H1 (cell line): ENCODE measurements at regions not wholly inside any gene's neighbourhood (a gene's known extent, or its start where the extent isn't known, plus 50 kb on each side); places are given as distances from the start of the nearest gene placed in this dataset.

Source experiments
- CTCF ChIA-PET: fragments of 300-600 bp; sonication (Branson Sonifier 250); formaldehyde crosslinking; loops from one replicate; lab custom pipeline; 2021; ENCODE audit not compliant: partially characterized antibody; lab: Charles Lee
- POLR2A ChIA-PET: fragments of 300-600 bp; sonication (Branson Sonifier 250); formaldehyde crosslinking; loops from one replicate; lab custom pipeline; 2021; ENCODE audit warnings: inconsistent platforms; ENCODE audit not compliant: partially characterized antibody; lab: Charles Lee
- DNase-seq, 2 experiments: peaks; one replicate each; pipeline versions ENCODE4 v3.0.0 to v3.0.0-alpha.2; 2010 to 2022; ENCODE audit warnings: low spot score in 2 of 2, low read depth in 1 of 2, mixed read lengths in 1 of 2
- FAIRE-seq: peaks from 2 replicates; lab custom pipeline; 2011; peaks lifted over from hg19 to GRCh38; lab: Jason Lieb, UNC
- H2AFZ ChIP-seq: 2 replicates; pipeline ENCODE4 v1.8.1; 2012; ENCODE audit warnings: low read length, inconsistent platforms
- H2AK5ac ChIP-seq: 2 replicates; pipeline ENCODE4 v1.6.1; 2013; ENCODE audit warnings: low read depth, low read length
- H2BK120ac ChIP-seq: replicated peaks from 2 replicates; pipeline ENCODE3; 2013; ENCODE audit warnings: low read depth, low read length, inconsistent platforms
- H2BK12ac ChIP-seq: 2 replicates; pipeline ENCODE4 v1.6.1; 2013; ENCODE audit warnings: low read depth, low read length
- H2BK15ac ChIP-seq: 2 replicates; pipeline ENCODE4 v1.6.1; 2013; ENCODE audit warnings: low read length
- H2BK20ac ChIP-seq: 2 replicates; pipeline ENCODE4 v1.6.1; 2013; ENCODE audit warnings: low read length
- H2BK5ac ChIP-seq: 2 replicates; pipeline ENCODE4 v1.6.1; 2013; ENCODE audit warnings: low read depth, low read length
- H3K14ac ChIP-seq: 2 replicates; pipeline ENCODE4 v1.6.1; 2013; ENCODE audit warnings: inconsistent platforms; ENCODE audit not compliant: insufficient read length
- H3K18ac ChIP-seq: 2 replicates; pipeline ENCODE4 v1.6.1; 2013; ENCODE audit warnings: low read length; ENCODE audit errors: extremely low read depth
- H3K23ac ChIP-seq: 2 replicates; pipeline ENCODE4 v1.6.1; 2013; ENCODE audit warnings: inconsistent platforms; ENCODE audit not compliant: insufficient read length
- H3K23me2 ChIP-seq: 2 replicates; pipeline ENCODE4 v1.6.1; 2013; ENCODE audit warnings: low read depth, low read length
- H3K27ac ChIP-seq: 2 replicates; pipeline ENCODE4 v1.6.1; 2011; ENCODE audit warnings: low read depth, low read length, inconsistent platforms
- H3K27me3 ChIP-seq, 4 experiments: replicated peaks in 1 of 4; 1 replicate in 1 of 4; 2 replicates in 3 of 4; pipeline versions ENCODE4 v1.6.1 to v1.8.1; 2011 to 2013; ENCODE audit warnings: low read length in 3 of 4, mild to moderate bottlenecking in 3 of 4, inconsistent platforms in 2 of 4, mixed read lengths in 2 of 4, moderate library complexity in 1 of 4; ENCODE audit not compliant: control insufficient read depth in 3 of 4, insufficient read depth in 3 of 4; ENCODE audit errors: extremely low read depth in 1 of 4
- H3K36me3 ChIP-seq, 4 experiments: 2 replicates each; pipeline versions ENCODE4 v1.6.1 to v1.8.1; 2011 to 2013; ENCODE audit warnings: mild to moderate bottlenecking in 4 of 4, low read length in 3 of 4, moderate library complexity in 2 of 4, control low read depth in 1 of 4, inconsistent platforms in 1 of 4; ENCODE audit not compliant: insufficient read depth in 4 of 4, control insufficient read depth in 2 of 4
- H3K4ac ChIP-seq: replicated peaks from 2 replicates; pipeline ENCODE3; 2013; ENCODE audit warnings: low read length, low read depth, mixed read lengths, inconsistent platforms; ENCODE audit not compliant: insufficient read length
- H3K4me1 ChIP-seq, 4 experiments: replicated peaks in 1 of 4; 1 replicate in 1 of 4; 2 replicates in 3 of 4; pipeline versions ENCODE4 v1.6.1 to v1.8.1; 2011 to 2013; ENCODE audit warnings: low read length in 3 of 4, inconsistent platforms in 2 of 4, mixed read lengths in 1 of 4; ENCODE audit not compliant: insufficient read depth in 4 of 4, control insufficient read depth in 3 of 4
- H3K4me2 ChIP-seq, 2 experiments: 2 replicates each; pipeline versions ENCODE4 v1.6.1 to v1.8.1; 2011 to 2013; ENCODE audit warnings: low read depth in 2 of 2, low read length in 2 of 2, control low read depth in 1 of 2, inconsistent platforms in 1 of 2, mild to moderate bottlenecking in 1 of 2; ENCODE audit not compliant: insufficient read depth in 1 of 2
- H3K4me3 ChIP-seq, 4 experiments: fragments of 200-600, 300-600 bp in 1 of 4; sonication (generic), shearing (Covaris generic), sonication (Bioruptor Twin) in 1 of 4; 2 replicates each; pipeline versions ENCODE4 v1.5.1 to v1.8.1; 2011 to 2016; ENCODE audit warnings: low read length in 4 of 4, low read depth in 3 of 4, control low read depth in 2 of 4, inconsistent platforms in 2 of 4, mild to moderate bottlenecking in 2 of 4, mixed read lengths in 1 of 4, moderate library complexity in 1 of 4; ENCODE audit not compliant: insufficient read depth in 2 of 4; ENCODE audit errors: extremely low read depth in 1 of 4
- H3K56ac ChIP-seq: replicated peaks from 2 replicates; pipeline ENCODE3; 2013; ENCODE audit warnings: low read depth, mild to moderate bottlenecking, mixed read lengths, low read length, inconsistent platforms; ENCODE audit not compliant: insufficient read length
- H3K79me1 ChIP-seq: 2 replicates; pipeline ENCODE4 v1.6.1; 2013; ENCODE audit warnings: low read depth, low read length, control low read depth
- H3K79me2 ChIP-seq, 2 experiments: 2 replicates each; pipeline versions ENCODE4 v1.6.1 to v1.8.1; 2012 to 2013; ENCODE audit warnings: low read length in 2 of 2, mild to moderate bottlenecking in 2 of 2, inconsistent platforms in 1 of 2; ENCODE audit not compliant: insufficient read depth in 2 of 2, control insufficient read depth in 1 of 2
- H3K9ac ChIP-seq, 4 experiments: replicated peaks in 1 of 4; 1 replicate in 1 of 4; 2 replicates in 3 of 4; pipeline versions ENCODE4 v1.6.1 to v1.8.1; 2011 to 2013; ENCODE audit warnings: low read depth in 3 of 4, low read length in 3 of 4, control low read depth in 2 of 4, mild to moderate bottlenecking in 2 of 4, moderate library complexity in 2 of 4, inconsistent platforms in 1 of 4; ENCODE audit errors: extremely low read depth in 1 of 4
- H3K9me3 ChIP-seq, 2 experiments: 2 replicates each; pipeline versions ENCODE4 v1.6.1 to v1.8.1; 2012 to 2013; ENCODE audit warnings: mild to moderate bottlenecking in 2 of 2, moderate library complexity in 2 of 2, control low read depth in 1 of 2, inconsistent platforms in 1 of 2, low read depth in 1 of 2, low read length in 1 of 2, mixed read lengths in 1 of 2; ENCODE audit not compliant: insufficient read depth in 2 of 2
- H4K20me1 ChIP-seq, 2 experiments: replicated peaks in 1 of 2; 2 replicates each; pipeline versions ENCODE3 to v1.8.1; 2011 to 2013; ENCODE audit warnings: inconsistent platforms in 2 of 2, low read length in 2 of 2, mild to moderate bottlenecking in 1 of 2; ENCODE audit not compliant: insufficient read depth in 2 of 2, control insufficient read depth in 1 of 2
- H4K5ac ChIP-seq: 2 replicates; pipeline ENCODE4 v1.6.1; 2013; ENCODE audit warnings: low read length, low read depth, mixed read lengths, inconsistent platforms; ENCODE audit not compliant: insufficient read length
- H4K8ac ChIP-seq: 2 replicates; pipeline ENCODE4 v1.8.0; 2013; ENCODE audit warnings: mild to moderate bottlenecking, moderate library complexity, low read length, inconsistent platforms; ENCODE audit not compliant: insufficient read depth; ENCODE audit errors: extremely low read depth
- H4K91ac ChIP-seq: replicated peaks from 2 replicates; pipeline ENCODE3; 2013; ENCODE audit warnings: low read length, mixed read lengths, inconsistent platforms; ENCODE audit not compliant: insufficient read length
- BRCA1 ChIP-seq: IDR thresholded peaks from 2 replicates; pipeline ENCODE4 v1.6.1; 2012; ENCODE audit warnings: low read depth, low read length, improper control_type of control experiment
- CEBPB ChIP-seq: IDR thresholded peaks from 2 replicates; pipeline ENCODE4 v1.6.1; 2012; ENCODE audit warnings: low read depth, low read length
- CHD1 ChIP-seq: IDR thresholded peaks from 2 replicates; pipeline ENCODE4 v1.6.1; 2012; ENCODE audit warnings: low read depth, low read length, improper control_type of control experiment
- CTBP2 ChIP-seq: IDR thresholded peaks from 2 replicates; pipeline ENCODE4 v1.7.0; 2011; ENCODE audit warnings: borderline replicate concordance, mild to moderate bottlenecking, moderate library complexity, mixed read lengths, low read length; ENCODE audit not compliant: insufficient read depth, insufficient read length
- E2F6 ChIP-seq: IDR thresholded peaks from 2 replicates; pipeline ENCODE4 v1.6.1; 2012; ENCODE audit warnings: inconsistent platforms
- HDAC2 ChIP-seq, 2 experiments: fragments of 300-600 bp in 1 of 2; sonication (generic) in 1 of 2; IDR thresholded peaks; 2 replicates each; pipeline ENCODE4 v1.6.1; 2011 to 2012; ENCODE audit warnings: low read depth in 2 of 2, low read length in 2 of 2, mild to moderate bottlenecking in 2 of 2, moderate library complexity in 2 of 2, borderline replicate concordance in 1 of 2, inconsistent platforms in 1 of 2
- HDAC6 ChIP-seq: IDR thresholded peaks from one replicate; pipeline ENCODE4 v1.7.1; 2012; ENCODE audit warnings: low read depth, mild to moderate bottlenecking, inconsistent platforms, low read length, moderate library complexity
- MAX ChIP-seq: IDR thresholded peaks from 2 replicates; pipeline ENCODE4 v1.6.1; 2012; ENCODE audit warnings: inconsistent platforms
- POLR2AphosphoS5 ChIP-seq: IDR thresholded peaks from 2 replicates; pipeline ENCODE4 v1.6.1; 2011; ENCODE audit warnings: low read depth, low read length
- SUZ12 ChIP-seq: fragments of 200-600 bp; sonication (generic); IDR thresholded peaks from 2 replicates; pipeline ENCODE4 v1.6.1; 2012; ENCODE audit warnings: mild to moderate bottlenecking, inconsistent platforms, low read length, moderate library complexity, mixed read lengths
- TAF7 ChIP-seq: optimal IDR thresholded peaks from 2 replicates; pipeline ENCODE3; 2011; ENCODE audit warnings: low read depth, mild to moderate bottlenecking, inconsistent platforms, low read length, moderate library complexity, borderline replicate concordance
- TCF12 ChIP-seq: IDR thresholded peaks from 2 replicates; pipeline ENCODE4 v1.6.1; 2011; ENCODE audit warnings: low read depth, mild to moderate bottlenecking, low read length
- TEAD4 ChIP-seq: IDR thresholded peaks from 2 replicates; pipeline ENCODE4 v1.6.1; 2012; ENCODE audit warnings: low read depth, low read length, inconsistent platforms, mixed read lengths

- Histone ChIP-seq H3K36me3 (peaks cover 0 to 2% (median 0%) of the 10 kb centered on the region in 4 experiments; a peak in 1 of 8 replicates), H3K23me2 (no peaks in the 10 kb centered on the region), H2BK5ac (no peak overlapping the region), H4K5ac (no peak overlapping the region), H2BK15ac (no peak overlapping the region), H3K56ac (no peak overlapping the region), H3K27ac (no peak overlapping the region)
- POLR2A ChIA-PET = no interaction called here
- DNase-seq = no peak
- TF ChIP-seq HDAC6 (no peak), CHD1 (no peak), CEBPB (no peak), HDAC2 (IDR thresholded peaks at IDR 0.05; ENCODE audit: borderline replicate concordance in 1 of 2, low read depth in 2 of 2, low read length in 2 of 2) (no peak), MAX (no peak), TCF12 (no peak), E2F6 (no peak), SUZ12 (no peak), TAF7 (no peak), BRCA1 (no peak), TEAD4 (no peak), CTBP2 (no peak), POLR2AphosphoS5 (no peak)
- TF ChIP-seq, all 59 proteins: peak for 0
- Histone ChIP-seq H4K91ac (no peak overlapping the region), H3K4me1 (no peaks in the 10 kb centered on the region), H2BK120ac (no peak overlapping the region), H2AK5ac (no peak overlapping the region), H4K8ac (no peak overlapping the region), H3K14ac (no peak overlapping the region), H3K4ac (no peak overlapping the region), H4K20me1 (no peaks in the 10 kb centered on the region), H3K23ac (no peak overlapping the region), H3K9ac (no peak overlapping the region), H3K27me3 (no peaks in the 10 kb centered on the region), H3K79me2 (no peaks in the 10 kb centered on the region), H3K4me3 (no peak overlapping the region), H3K18ac (no peak overlapping the region), H2BK12ac (no peak overlapping the region), H3K79me1 (no peaks in the 10 kb centered on the region), H2AFZ (peak overlapping the region; percentile 96), H3K9me3 (no peaks in the 10 kb centered on the region), H3K4me2 (no peak overlapping the region), H2BK20ac (no peak overlapping the region)
- no peak for FAIRE-seq
- CTCF ChIA-PET = no interaction called here
Observed at GRCh38 chr2:51990684-51991083, 958.8 kb upstream of the NRXN1 start.
